ENCODE measurements at regions not wholly inside any gene's neighbourhood (a gene's known extent, or its start where the extent isn't known, plus 50 kb on each side); places are given as distances from the start of the nearest gene placed in this dataset.

DNA sequence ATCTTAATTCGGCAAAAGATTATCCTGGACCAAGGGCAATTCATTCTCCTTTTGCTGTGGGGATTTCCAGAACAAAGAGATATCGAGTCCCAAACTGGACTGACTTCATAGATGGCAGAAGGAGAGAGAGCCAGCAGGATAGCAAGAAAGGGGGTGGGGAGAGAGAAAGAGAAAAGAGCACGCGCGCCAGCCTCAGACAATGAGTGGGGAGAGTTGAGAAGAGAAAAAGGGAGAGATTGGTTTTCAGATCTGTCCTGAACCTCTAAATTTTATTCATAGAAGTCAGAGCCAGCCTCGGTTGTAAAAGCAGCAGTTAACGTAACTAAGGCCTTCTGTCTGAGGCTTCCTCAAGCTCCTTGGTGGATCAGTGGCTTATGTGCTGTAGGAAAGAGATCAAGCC is 55.3 kb upstream of the ALDH1B1 start:
- TF ChIP-seq EZH2 (IDR thresholded peaks at IDR 0.05; ENCODE audit: insufficient read depth, poor library complexity, severe bottlenecking) (no peak), EZH2phosphoT487 (IDR thresholded peaks at IDR 0.05; ENCODE audit: insufficient read depth, low read depth) (no peak)
